ENCODE measurements at regions not wholly inside any gene's neighbourhood (a gene's known extent, or its start where the extent isn't known, plus 50 kb on each side); places are given as distances from the start of the nearest gene placed in this dataset.

GRCh38 chr2:235384624-235385023, 109.2 kb upstream of the AGAP1 start:
- no peak overlapping the region for H3K27ac Mint-ChIP-seq
- H3K4me3 ChIP-seq (ENCODE audit: control insufficient read depth in 1 of 2, extremely low read depth in 1 of 2, low read length in 1 of 2) = no peak overlapping the region
- WGBS (ENCODE audit: insufficient coverage) = 85% methylated on average over 24 of the region's 24 CpGs
- H3K4me1 Mint-ChIP-seq = peaks cover 0 to 4% (median 2%) of the 10 kb centered on the region in 3 donors
- peaks cover 0 to 8% of the 10 kb centered on the region in 2 experiments for H3K27me3 ChIP-seq (replicated peaks in 1 of 2; ENCODE audit: control insufficient read depth in 2 of 2, extremely low read depth in 1 of 2, insufficient read depth in 2 of 2, low read length in 1 of 2)
- ATAC-seq (replicated peaks in 1 of 4) (no peak), DNase-seq (no peak)
- POLR2A ChIA-PET = no interaction called here
- CTCF ChIA-PET = no interaction called here
- no peaks in the 10 kb centered on the region for H3K9me3 Mint-ChIP-seq
- H3K27ac ChIP-seq (ENCODE audit: low read length) = no peak overlapping the region
- no peaks in the 10 kb centered on the region for H3K4me1 ChIP-seq (ENCODE audit: control insufficient read depth in 1 of 2, extremely low read depth in 1 of 2, insufficient read depth in 2 of 2, low read length in 2 of 2)
- H3K27me3 Mint-ChIP-seq = peaks cover 4 to 17% of the 10 kb centered on the region in 2 donors
- no peaks in the 10 kb centered on the region for H3K36me3 Mint-ChIP-seq
- no peaks in the 10 kb centered on the region for H3K9me3 ChIP-seq
- H3K36me3 ChIP-seq (ENCODE audit: control insufficient read depth in 2 of 2, extremely low read depth in 1 of 2, insufficient read depth in 1 of 2, low read length in 1 of 2) = no peaks in the 10 kb centered on the region
- no peak overlapping the region for H3K4me3 Mint-ChIP-seq

DNA sequence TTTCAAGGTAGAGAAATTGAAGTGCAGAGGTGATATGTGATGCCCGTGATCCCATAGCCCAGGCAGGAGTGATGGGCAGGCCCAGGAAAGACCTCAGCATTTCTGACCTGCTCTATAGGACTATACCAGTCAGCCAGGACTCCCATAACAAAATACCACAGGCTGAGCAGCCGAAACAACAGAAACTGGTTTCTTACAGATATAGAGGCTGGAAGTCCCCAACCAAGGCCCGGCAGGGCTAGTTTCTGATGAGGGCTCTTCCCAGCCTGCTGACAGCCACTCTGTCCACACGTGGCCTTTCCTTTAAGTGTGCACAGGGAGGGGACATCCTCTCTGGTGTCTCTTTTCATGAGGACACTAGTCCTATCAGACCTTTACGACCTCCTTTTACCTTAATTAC, 104.2 kb upstream of the AGAP1 start:
- no peak for DNase-seq
- Histone ChIP-seq H3K9me3 (no peaks in the 10 kb centered on the region), H3K36me3 (ENCODE audit: control insufficient read depth in 2 of 2, extremely low read depth in 1 of 2, insufficient read depth in 1 of 2, low read length in 1 of 2) (no peaks in the 10 kb centered on the region), H3K27ac (ENCODE audit: low read length) (no peak overlapping the region), H3K4me3 (ENCODE audit: control insufficient read depth in 1 of 2, extremely low read depth in 1 of 2, low read length in 1 of 2) (no peak overlapping the region), H3K4me1 (ENCODE audit: control insufficient read depth in 1 of 2, extremely low read depth in 1 of 2, insufficient read depth in 2 of 2, low read length in 2 of 2) (peaks cover 0 to 14% of the 10 kb centered on the region in 2 experiments), H3K27me3 (replicated peaks in 1 of 2; ENCODE audit: control insufficient read depth in 2 of 2, extremely low read depth in 1 of 2, insufficient read depth in 2 of 2, low read length in 1 of 2) (peaks cover 0 to 15% of the 10 kb centered on the region in 2 experiments)
- peak overlapping the region in 1 of 3 donors; percentile 48 for H3K4me3 Mint-ChIP-seq
- ChIA-PET CTCF (no interaction called here), POLR2A (no interaction called here)
- ATAC-seq (replicated peaks in 1 of 4) = no peak
- H3K36me3 Mint-ChIP-seq = no peaks in the 10 kb centered on the region
- peaks cover 15 to 22% (median 20%) of the 10 kb centered on the region in 3 donors for H3K4me1 Mint-ChIP-seq
- no peak overlapping the region for H3K27ac Mint-ChIP-seq
- H3K27me3 Mint-ChIP-seq = peaks cover 6 to 16% of the 10 kb centered on the region in 2 donors
- H3K9me3 Mint-ChIP-seq = peaks cover 0 to 3% (median 0%) of the 10 kb centered on the region in 3 donors
- WGBS (ENCODE audit: insufficient coverage) = 80% methylated on average over 1 of the region's 5 CpGs

- peaks cover 0 to 14% of the 10 kb centered on the region in 2 experiments for H3K4me1 ChIP-seq (ENCODE audit: control insufficient read depth in 1 of 2, extremely low read depth in 1 of 2, insufficient read depth in 2 of 2, low read length in 2 of 2)
- no peaks in the 10 kb centered on the region for H3K9me3 ChIP-seq
- H3K9me3 Mint-ChIP-seq = peaks cover 0 to 5% (median 0%) of the 10 kb centered on the region in 3 donors
- DNase-seq (peak in 32 of 35 experiments; percentile 15 to 67 (median 34)), ATAC-seq (replicated peaks in 1 of 4) (peak; percentile 80 to 92 (median 90))
- WGBS (ENCODE audit: insufficient coverage) = 54% methylated on average over 10 of the region's 13 CpGs
- H3K27ac Mint-ChIP-seq = peak overlapping the region in 1 of 2 donors; percentile 57
- H3K27ac ChIP-seq (ENCODE audit: low read length) = no peak overlapping the region
- H3K36me3 Mint-ChIP-seq = no peaks in the 10 kb centered on the region
- CTCF ChIA-PET = no interaction called here
- no peaks in the 10 kb centered on the region for H3K36me3 ChIP-seq (ENCODE audit: control insufficient read depth in 2 of 2, extremely low read depth in 1 of 2, insufficient read depth in 1 of 2, low read length in 1 of 2)
- H3K27me3 ChIP-seq (replicated peaks in 1 of 2; ENCODE audit: control insufficient read depth in 2 of 2, extremely low read depth in 1 of 2, insufficient read depth in 2 of 2, low read length in 1 of 2) = peaks cover 0 to 12% of the 10 kb centered on the region in 2 experiments
- H3K4me1 Mint-ChIP-seq = peaks cover 15 to 22% (median 20%) of the 10 kb centered on the region in 3 donors
- peaks cover 7 to 19% of the 10 kb centered on the region in 2 donors for H3K27me3 Mint-ChIP-seq
- H3K4me3 Mint-ChIP-seq = peak overlapping the region in 2 of 3 donors; percentile 28 to 48
- no peak overlapping the region for H3K4me3 ChIP-seq (ENCODE audit: control insufficient read depth in 1 of 2, extremely low read depth in 1 of 2, low read length in 1 of 2)
- POLR2A ChIA-PET = no interaction called here
Measured at GRCh38 chr2:235390108-235390815, 103.6 kb upstream of the AGAP1 start.

DNA sequence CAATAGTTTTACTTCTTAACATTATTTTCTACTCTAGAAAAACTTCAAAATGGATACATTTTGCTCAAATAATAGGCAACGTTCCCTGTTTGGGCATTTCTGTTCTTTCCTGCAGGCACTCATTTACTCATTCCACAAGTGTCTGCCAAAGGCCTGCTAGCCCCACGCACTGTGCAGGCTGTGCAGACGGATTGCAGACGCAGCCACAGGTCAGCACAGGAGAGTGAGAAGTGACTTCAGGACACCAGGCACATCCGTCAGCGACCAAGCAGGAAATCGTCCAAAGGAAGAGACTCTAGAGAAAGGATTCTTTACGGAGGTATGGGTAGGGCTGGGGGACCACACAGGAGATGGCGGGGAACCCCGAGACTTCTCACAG, 103.0 kb upstream of the AGAP1 start:
- ChIA-PET CTCF (no interaction called here), POLR2A (no interaction called here)
- Histone ChIP-seq H3K27ac (ENCODE audit: low read length) (no peak overlapping the region), H3K9me3 (no peaks in the 10 kb centered on the region), H3K36me3 (ENCODE audit: control insufficient read depth in 2 of 2, extremely low read depth in 1 of 2, insufficient read depth in 1 of 2, low read length in 1 of 2) (no peaks in the 10 kb centered on the region), H3K4me3 (ENCODE audit: control insufficient read depth in 1 of 2, extremely low read depth in 1 of 2, low read length in 1 of 2) (no peak overlapping the region), H3K4me1 (ENCODE audit: control insufficient read depth in 1 of 2, extremely low read depth in 1 of 2, insufficient read depth in 2 of 2, low read length in 2 of 2) (peaks cover 0 to 14% of the 10 kb centered on the region in 2 experiments), H3K27me3 (replicated peaks in 1 of 2; ENCODE audit: control insufficient read depth in 2 of 2, extremely low read depth in 1 of 2, insufficient read depth in 2 of 2, low read length in 1 of 2) (peaks cover 0 to 12% of the 10 kb centered on the region in 2 experiments)
- Mint-ChIP-seq H3K4me1 (peaks cover 15 to 22% (median 20%) of the 10 kb centered on the region in 3 donors), H3K36me3 (no peaks in the 10 kb centered on the region), H3K27ac (peak overlapping the region in 1 of 2 donors; percentile 57), H3K4me3 (peak overlapping the region in 2 of 3 donors; percentile 28 to 48), H3K9me3 (peaks cover 0 to 8% (median 0%) of the 10 kb centered on the region in 3 donors), H3K27me3 (peaks cover 7 to 22% of the 10 kb centered on the region in 2 donors)
- WGBS (ENCODE audit: insufficient coverage) = 53% methylated on average over 10 of the region's 10 CpGs
- ATAC-seq (replicated peaks in 1 of 4) (peak in 2 of 4 experiments; percentile 10 to 14), DNase-seq (no peak)

DNA sequence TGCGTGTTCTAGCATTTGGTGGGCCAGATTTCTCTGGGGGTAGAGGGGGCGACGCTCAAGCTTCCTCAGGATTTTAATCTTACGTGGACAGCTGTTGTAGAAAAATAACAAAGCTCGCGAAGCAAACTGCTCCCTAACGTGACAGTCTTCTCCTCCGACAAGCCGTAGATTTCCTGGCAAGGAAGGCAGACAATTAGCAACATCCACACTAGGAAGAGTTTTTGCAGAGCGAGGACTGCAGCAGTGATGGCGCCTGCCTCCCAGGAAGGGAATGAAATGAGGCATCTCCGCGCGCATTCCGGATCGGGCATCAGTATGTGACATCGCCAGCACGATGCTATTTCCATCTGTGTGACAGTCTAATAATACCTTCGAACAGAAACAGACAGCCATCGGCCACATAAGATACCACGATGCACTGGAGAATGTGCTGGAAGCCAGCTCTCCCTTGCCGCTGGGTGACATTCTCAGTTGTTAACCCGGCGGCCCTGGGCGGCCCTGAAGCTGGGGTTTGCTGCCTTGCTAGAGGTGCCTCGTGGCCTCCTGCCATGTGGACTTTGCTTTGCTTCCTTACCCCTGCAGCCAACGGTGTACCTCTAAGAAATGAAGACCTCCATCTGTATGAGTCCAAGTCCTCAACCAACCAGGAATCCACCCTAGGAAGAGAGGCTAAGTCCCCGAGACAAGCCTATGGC, 101.8 kb upstream of the AGAP1 start:
- 92% methylated on average over 25 of the region's 28 CpGs for WGBS (ENCODE audit: insufficient coverage)
- H3K27me3 Mint-ChIP-seq = peaks cover 16 to 22% of the 10 kb centered on the region in 2 donors
- ChIA-PET POLR2A (no interaction called here), CTCF (no interaction called here)
- no peak for DNase-seq
- no peak overlapping the region for H3K4me3 Mint-ChIP-seq
- H3K27ac ChIP-seq (ENCODE audit: low read length) = no peak overlapping the region
- H3K4me1 Mint-ChIP-seq = peaks cover 15 to 22% (median 20%) of the 10 kb centered on the region in 3 donors
- peaks cover 0 to 8% (median 0%) of the 10 kb centered on the region in 3 donors for H3K9me3 Mint-ChIP-seq
- H3K4me3 ChIP-seq (ENCODE audit: control insufficient read depth in 1 of 2, extremely low read depth in 1 of 2, low read length in 1 of 2) = no peak overlapping the region
- no peaks in the 10 kb centered on the region for H3K36me3 ChIP-seq (ENCODE audit: control insufficient read depth in 2 of 2, extremely low read depth in 1 of 2, insufficient read depth in 1 of 2, low read length in 1 of 2)
- peaks cover 0 to 14% of the 10 kb centered on the region in 2 experiments for H3K4me1 ChIP-seq (ENCODE audit: control insufficient read depth in 1 of 2, extremely low read depth in 1 of 2, insufficient read depth in 2 of 2, low read length in 2 of 2)
- ATAC-seq (replicated peaks in 1 of 4) = no peak
- H3K9me3 ChIP-seq = no peaks in the 10 kb centered on the region
- peaks cover 0 to 12% of the 10 kb centered on the region in 2 experiments for H3K27me3 ChIP-seq (replicated peaks in 1 of 2; ENCODE audit: control insufficient read depth in 2 of 2, extremely low read depth in 1 of 2, insufficient read depth in 2 of 2, low read length in 1 of 2)
- H3K36me3 Mint-ChIP-seq = no peaks in the 10 kb centered on the region
- no peak overlapping the region for H3K27ac Mint-ChIP-seq

DNA sequence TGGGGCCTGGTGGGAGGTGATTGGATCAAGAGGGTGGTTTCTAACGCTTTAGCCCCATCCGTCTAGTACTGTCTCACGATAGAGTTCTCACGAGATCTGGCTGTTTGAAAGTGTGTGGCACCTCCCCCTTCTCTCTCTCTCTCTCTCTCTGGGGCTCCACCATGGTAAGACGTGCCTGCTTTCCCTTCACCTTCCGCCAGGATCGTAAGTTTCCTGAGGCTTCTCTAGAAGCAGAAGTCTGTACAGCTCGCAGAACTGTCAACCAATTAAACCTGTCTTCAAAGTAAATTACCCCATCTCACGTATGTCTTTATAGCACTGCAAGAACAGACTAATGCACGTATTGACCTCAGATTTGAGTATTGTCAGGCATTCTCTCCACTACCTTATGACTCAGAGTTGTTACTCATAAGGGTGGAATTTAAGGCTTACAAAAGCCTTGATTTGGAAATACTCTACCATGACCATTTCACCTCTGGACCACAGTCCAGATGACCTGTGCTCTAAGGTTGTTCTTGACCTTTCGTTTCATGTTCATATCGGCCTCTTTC, 99.5 kb upstream of the AGAP1 start:
- Mint-ChIP-seq H3K27ac (no peak overlapping the region), H3K36me3 (no peaks in the 10 kb centered on the region), H3K9me3 (peaks cover 0 to 8% (median 0%) of the 10 kb centered on the region in 3 donors), H3K4me3 (no peak overlapping the region), H3K27me3 (peaks cover 17 to 22% of the 10 kb centered on the region in 2 donors), H3K4me1 (peaks cover 15 to 22% (median 18%) of the 10 kb centered on the region in 3 donors)
- Histone ChIP-seq H3K4me3 (ENCODE audit: control insufficient read depth in 1 of 2, extremely low read depth in 1 of 2, low read length in 1 of 2) (no peak overlapping the region), H3K27me3 (replicated peaks in 1 of 2; ENCODE audit: control insufficient read depth in 2 of 2, extremely low read depth in 1 of 2, insufficient read depth in 2 of 2, low read length in 1 of 2) (peaks cover 0 to 12% of the 10 kb centered on the region in 2 experiments), H3K9me3 (no peaks in the 10 kb centered on the region), H3K27ac (ENCODE audit: low read length) (no peak overlapping the region), H3K36me3 (ENCODE audit: control insufficient read depth in 2 of 2, extremely low read depth in 1 of 2, insufficient read depth in 1 of 2, low read length in 1 of 2) (no peaks in the 10 kb centered on the region), H3K4me1 (ENCODE audit: control insufficient read depth in 1 of 2, extremely low read depth in 1 of 2, insufficient read depth in 2 of 2, low read length in 2 of 2) (peaks cover 0 to 14% of the 10 kb centered on the region in 2 experiments)
- no peak for DNase-seq
- POLR2A ChIA-PET = interaction anchor here in 1 of 2 donors (0.6 kb wide), 1 partner anchor 41 kb away, joined by 3 read pairs; no protein-coding TSS in a partner anchor
- 80% methylated on average over 7 of the region's 12 CpGs for WGBS (ENCODE audit: insufficient coverage)
- no peak for ATAC-seq (replicated peaks in 1 of 4)
- CTCF ChIA-PET = no interaction called here
